ENCODE measurements at regions not wholly inside any gene's neighbourhood (a gene's known extent, or its start where the extent isn't known, plus 50 kb on each side); places are given as distances from the start of the nearest gene placed in this dataset.
"Not testable (repeated sequence)": the region's sequence is repeated elsewhere in the genome, so short reads cannot be mapped to it uniquely, and the experiment has no call there.

GRCh38 chr10:124206616-124207015 lies 113.2 kb upstream of the CHST15 start:
- no peak for DNase-seq

DNA sequence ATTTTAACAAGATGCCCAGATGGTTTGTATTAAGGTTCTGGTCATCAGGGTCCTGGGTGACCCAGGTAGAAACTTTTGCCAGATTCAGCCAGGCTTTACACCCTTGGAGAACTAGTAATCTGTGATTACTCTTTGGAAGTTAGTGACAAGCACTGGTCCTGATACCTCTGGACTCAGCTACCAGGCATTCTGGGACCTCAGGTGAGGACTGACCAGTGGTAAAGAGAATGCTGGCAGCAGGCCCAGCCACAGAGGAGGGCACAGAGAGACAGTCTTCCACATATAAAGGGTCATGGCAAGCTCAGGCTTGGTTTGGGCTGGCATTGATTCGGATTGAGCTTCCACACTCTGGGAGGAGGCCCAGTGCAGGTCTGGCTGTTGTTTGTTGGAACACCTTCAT lies 112.0 kb upstream of the CHST15 start:
- no peak for DNase-seq

GRCh38 chr10:124204726-124205125 lies 111.3 kb upstream of the CHST15 start:
- no peak for DNase-seq

DNA sequence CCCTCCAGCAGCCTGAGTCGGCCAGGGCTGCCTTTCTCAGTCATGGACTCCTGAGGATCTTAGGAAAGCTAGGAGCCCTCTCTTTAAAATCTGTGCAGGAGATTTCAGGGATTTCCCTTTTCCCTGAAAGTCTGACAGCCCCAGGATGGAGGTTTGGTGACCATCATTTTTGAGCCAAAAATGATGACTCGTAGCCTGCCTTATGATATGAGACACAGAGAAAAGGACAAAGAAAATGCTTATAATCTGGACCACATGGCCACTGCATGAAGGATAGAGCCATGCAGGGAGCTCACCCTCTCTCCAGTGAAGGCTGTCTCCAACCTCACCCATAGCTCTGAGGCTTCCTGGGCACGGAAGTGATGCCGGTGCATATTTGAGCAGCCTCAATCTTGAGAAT lies 106.6 kb upstream of the CHST15 start:
- DNase-seq = no peak

GRCh38 chr10:124198871-124199270 lies 105.5 kb upstream of the CHST15 start:
- DNase-seq = no peak

DNA sequence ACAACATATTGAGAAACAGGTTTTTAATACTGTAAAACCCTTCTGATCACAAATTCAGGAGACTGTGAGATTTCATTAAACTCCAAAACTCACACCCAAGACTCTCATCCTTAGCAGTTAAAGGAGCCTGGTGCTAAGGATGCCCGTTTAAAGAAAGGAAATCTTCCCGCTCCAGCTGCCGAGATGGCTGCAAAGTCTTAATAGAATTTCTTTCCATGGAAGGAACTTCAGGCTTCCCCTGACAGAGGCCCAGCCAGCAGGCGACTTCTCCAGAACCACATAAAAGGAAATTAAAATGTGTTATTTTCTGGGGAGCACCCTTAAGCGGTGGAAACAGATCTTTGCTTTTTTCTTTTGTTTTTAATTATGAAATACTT lies 104.7 kb upstream of the CHST15 start:
- DNase-seq = no peak

- no peak for DNase-seq
Observed at GRCh38 chr10:124197371-124198124, 104.2 kb upstream of the CHST15 start.

- no peak for DNase-seq
Observed at GRCh38 chr10:124196659-124197058, 103.3 kb upstream of the CHST15 start.

DNA sequence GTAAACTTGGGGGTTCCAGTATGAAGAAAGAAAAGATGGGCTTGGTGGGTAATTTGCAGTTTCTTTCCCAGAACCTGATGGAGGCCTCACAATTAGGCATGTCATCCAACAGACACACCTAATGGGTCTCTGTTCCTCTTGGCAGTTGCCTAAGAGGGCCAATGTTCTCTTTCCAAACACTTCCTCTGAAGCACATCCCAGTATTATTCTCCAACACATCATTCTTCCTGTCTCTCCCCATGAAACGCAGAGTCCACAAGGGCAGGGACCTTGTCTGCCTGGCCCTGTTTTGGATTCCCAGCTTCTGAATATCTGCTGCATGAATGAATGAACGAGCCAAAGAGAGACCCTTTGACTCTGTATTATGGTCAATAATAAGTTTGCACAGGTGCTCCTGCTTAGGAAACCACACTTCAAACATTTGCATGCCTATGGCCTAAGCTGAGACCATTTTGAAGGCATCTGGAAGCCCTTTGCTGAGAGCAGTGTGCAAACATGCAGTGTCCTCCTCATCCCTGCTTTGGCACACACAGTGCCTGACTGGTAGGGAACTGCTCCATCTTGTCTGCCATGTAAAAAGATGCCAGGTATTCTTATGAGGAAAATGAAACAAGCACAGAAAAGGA lies 100.9 kb upstream of the CHST15 start:
- DNase-seq = no peak

DNA sequence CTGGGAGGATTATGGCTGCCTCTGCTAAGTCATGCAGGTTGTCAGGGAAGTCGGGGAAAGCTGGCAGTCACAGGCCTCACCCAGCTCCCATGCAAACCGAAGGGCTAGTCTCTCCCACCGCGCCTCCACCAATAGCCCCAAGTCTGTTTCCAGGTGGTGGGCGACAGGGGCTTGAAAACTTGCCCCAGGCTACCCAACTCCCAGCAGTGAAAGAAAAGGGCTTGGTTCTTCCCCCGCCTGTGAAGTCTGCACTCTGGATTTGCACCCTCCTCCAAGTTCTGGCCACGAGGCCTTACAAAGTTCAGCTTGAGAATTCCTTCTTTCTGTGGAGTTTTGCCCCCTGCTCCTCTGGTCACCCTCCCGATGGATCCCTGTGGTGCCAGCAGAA lies 99.9 kb upstream of the CHST15 start:
- DNase-seq = no peak

DNA sequence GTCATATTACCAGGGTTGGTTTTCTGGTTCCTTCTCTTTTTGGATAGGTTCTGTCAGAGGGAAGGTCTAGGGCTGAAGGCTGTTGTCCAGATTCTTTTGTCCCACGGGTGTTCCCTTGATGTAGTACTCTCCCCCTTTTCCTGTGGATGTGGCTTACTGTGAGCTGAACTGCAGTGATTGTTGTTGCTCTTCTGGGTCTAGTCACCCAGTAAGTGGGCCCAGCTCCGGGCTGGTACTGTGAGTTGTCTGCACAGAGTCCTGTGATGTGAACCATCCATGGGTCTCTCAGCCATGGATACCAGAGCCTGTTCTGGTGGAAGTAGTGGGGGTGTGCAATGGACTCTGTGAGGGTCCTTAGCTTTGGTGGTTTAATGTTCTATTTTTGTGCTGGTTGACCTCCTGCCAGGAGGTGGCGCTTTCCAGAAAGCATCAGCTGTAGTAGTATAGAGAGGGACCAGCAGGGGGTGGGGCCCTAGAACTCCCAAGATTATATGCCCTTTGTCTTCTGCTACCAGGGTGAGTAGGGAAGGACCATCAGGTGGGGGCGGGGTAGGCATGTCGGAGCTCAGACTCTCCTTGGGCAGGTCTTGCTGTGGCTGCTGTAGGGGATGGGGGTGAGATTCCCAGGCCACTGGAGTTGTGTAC lies 99.4 kb upstream of the CHST15 start:
- DNase-seq = not testable (repeated sequence)

- not testable (repeated sequence) for DNase-seq
Observed at GRCh38 chr10:124190476-124190875, 97.1 kb upstream of the CHST15 start.

GRCh38 chr10:124186956-124187355 lies 93.6 kb upstream of the CHST15 start:
- no peak for DNase-seq

GRCh38 chr10:124185084-124185483 lies 91.7 kb upstream of the CHST15 start:
- DNase-seq = no peak

- DNase-seq = no peak
Observed at GRCh38 chr10:124184208-124184830, 90.9 kb upstream of the CHST15 start.

DNA sequence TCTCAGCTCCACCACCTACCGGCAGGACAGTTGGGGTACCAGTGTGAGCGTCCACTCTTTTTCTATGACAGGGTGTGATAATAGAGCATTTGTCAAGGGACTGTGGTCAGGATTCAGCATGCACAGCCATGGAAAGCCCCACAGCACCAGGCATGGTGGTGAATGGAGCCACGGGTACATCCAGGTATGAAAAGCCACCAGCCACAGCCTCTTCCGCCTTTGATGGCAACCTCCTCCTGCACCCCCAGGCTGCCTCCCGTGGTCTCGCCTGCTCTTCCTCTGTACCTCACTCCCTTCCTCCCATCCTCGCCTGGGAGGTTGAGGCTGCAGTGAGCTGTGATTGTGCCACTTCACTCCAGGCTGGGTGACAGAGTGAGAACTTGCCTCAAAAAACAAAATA lies 90.2 kb upstream of the CHST15 start:
- DNase-seq = no peak

GRCh38 chr10:124182088-124182541 lies 88.7 kb upstream of the CHST15 start:
- DNase-seq = no peak

- DNase-seq = no peak
Observed at GRCh38 chr10:124181656-124182055, 88.3 kb upstream of the CHST15 start.

GRCh38 chr10:124180947-124181549 lies 87.7 kb upstream of the CHST15 start:
- DNase-seq = no peak

DNA sequence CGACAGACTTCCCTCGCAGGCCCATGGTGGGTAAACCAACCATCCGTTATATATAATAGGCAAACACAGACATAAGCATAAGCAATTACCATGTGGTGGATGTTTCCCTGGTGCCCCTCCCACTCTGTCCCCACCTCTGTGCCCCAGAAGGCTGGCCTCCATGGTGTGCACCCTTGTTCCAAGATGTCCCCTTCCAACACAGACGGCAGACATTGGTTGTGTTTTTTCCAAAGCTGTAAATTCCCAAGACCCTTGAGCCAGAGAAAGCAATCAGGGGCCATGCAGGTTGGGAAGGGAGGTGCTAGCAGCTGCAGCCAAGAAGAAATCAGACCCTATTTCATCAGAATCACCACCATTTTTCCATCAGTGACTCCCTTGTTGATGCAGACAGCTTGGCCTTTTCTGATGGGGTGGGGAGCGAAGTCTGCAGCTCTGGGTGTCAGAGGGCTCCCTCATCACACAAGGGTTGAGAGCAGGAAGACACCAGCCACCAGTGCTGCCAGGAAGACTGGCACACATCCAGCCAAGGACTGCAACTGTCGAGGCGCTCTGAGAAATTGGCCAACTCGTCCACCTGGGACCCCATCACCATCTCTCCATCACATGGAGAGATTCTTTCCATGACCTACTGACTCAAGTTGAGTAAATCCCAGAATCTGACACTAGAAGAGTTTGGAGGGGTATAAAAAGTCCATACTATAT lies 86.8 kb upstream of the CHST15 start:
- DNase-seq = no peak

GRCh38 chr10:124179308-124180043 lies 86.1 kb upstream of the CHST15 start:
- DNase-seq = no peak

GRCh38 chr10:124177180-124177518 lies 83.8 kb upstream of the CHST15 start:
- no peak for DNase-seq
